ENCODE measurements at regions not wholly inside any gene's neighbourhood (a gene's known extent, or its start where the extent isn't known, plus 50 kb on each side); places are given as distances from the start of the nearest gene placed in this dataset.

GRCh38 chr5:28685794-28686193 lies 1647.4 kb upstream of the CDH9 start (continued):
- TF ChIP-seq CHD7 (IDR thresholded peaks at IDR 0.05; ENCODE audit: insufficient replicate concordance, low read length): no peak
- TF ChIP-seq CREB1 (IDR thresholded peaks at IDR 0.05): no peak
- no peak for TF ChIP-seq JUN (IDR thresholded peaks at IDR 0.05; ENCODE audit: low read depth, low read length)
- no peak for TF ChIP-seq POU5F1 (IDR thresholded peaks at IDR 0.05; ENCODE audit: low read depth, low read length)

Data from H1 (cell line).